Suprapubic skin (tissue), 3 donors: ENCODE measurements at regions not wholly inside any gene's neighbourhood (a gene's known extent, or its start where the extent isn't known, plus 50 kb on each side); places are given as distances from the start of the nearest gene placed in this dataset.

Experiments used
- CTCF ChIP-seq, 2 donors: fragments of 200-600 bp in 1 of 2; fragments of 450-650 bp in 1 of 2; sonication (generic) in 1 of 2; IDR thresholded peaks; one replicate each; pipeline ENCODE4 v1.5.1; 2016 to 2019; ENCODE audit warnings: antibody characterized with exemption in 2 of 2, mild to moderate bottlenecking in 1 of 2, moderate library complexity in 1 of 2
- POLR2A ChIP-seq, 2 donors: fragments of 450-650 bp; IDR thresholded peaks; one replicate each; pipeline ENCODE4 v1.6.1; 2017; ENCODE audit warnings: antibody characterized with exemption in 2 of 2, mild to moderate bottlenecking in 2 of 2, moderate library complexity in 2 of 2

- TF ChIP-seq CTCF (IDR thresholded peaks at IDR 0.05) (no peak), POLR2A (IDR thresholded peaks at IDR 0.05) (no peak)
Measured at GRCh38 chr6:71114544-71114943, 157.7 kb upstream of the B3GAT2 start.
